Common myeloid progenitor, CD34-positive (primary cell): ENCODE measurements at regions not wholly inside any gene's neighbourhood (a gene's known extent, or its start where the extent isn't known, plus 50 kb on each side); places are given as distances from the start of the nearest gene placed in this dataset.
"Not testable (repeated sequence)": the region's sequence is repeated elsewhere in the genome, so short reads cannot be mapped to it uniquely, and the experiment has no call there.

Source experiments
- CTCF ChIA-PET: fragments of 350-600 bp; sonication (Branson Sonifier 250); formaldehyde crosslinking; loops from one replicate; lab custom pipeline; 2021; ENCODE audit warnings: antibody characterized with exemption; lab: Charles Lee
- POLR2A ChIA-PET: fragments of 350-600 bp; sonication (Branson Sonifier 250); formaldehyde crosslinking; loops from one replicate; lab custom pipeline; 2021; ENCODE audit warnings: antibody characterized with exemption; lab: Charles Lee
- DNase-seq, 3 donors: peaks; one replicate each; pipeline versions ENCODE4 v3.0.0 to v3.0.0-alpha.2; 2013
- H3K27ac ChIP-seq, 2 experiments: 1 replicate in 1 of 2; 2 replicates in 1 of 2; pipeline ENCODE4 v1.7.0; 2013; ENCODE audit warnings: inconsistent platforms in 2 of 2, low read length in 2 of 2, mild to moderate bottlenecking in 2 of 2, low read depth in 1 of 2, moderate library complexity in 1 of 2; ENCODE audit not compliant: severe bottlenecking in 2 of 2, insufficient read depth in 1 of 2, poor library complexity in 1 of 2
- H3K27me3 ChIP-seq, 5 experiments: replicated peaks in 2 of 5; 1 replicate in 3 of 5; 2 replicates in 2 of 5; pipeline versions ENCODE4 v1.6.1 to v1.7.0; 2013; ENCODE audit warnings: low read length in 4 of 5, mild to moderate bottlenecking in 2 of 5, moderate library complexity in 2 of 5, inconsistent platforms in 1 of 5; ENCODE audit not compliant: insufficient read depth in 5 of 5, control insufficient read depth in 4 of 5
- H3K36me3 ChIP-seq, 4 experiments: 1 replicate in 2 of 4; 2 replicates in 2 of 4; pipeline versions ENCODE4 v1.6.1 to v1.7.0; 2013; ENCODE audit warnings: low read length in 3 of 4, control low read depth in 1 of 4, mild to moderate bottlenecking in 1 of 4; ENCODE audit not compliant: control insufficient read depth in 4 of 4, insufficient read depth in 4 of 4
- H3K4me1 ChIP-seq, 4 experiments: 1 replicate in 3 of 4; 2 replicates in 1 of 4; pipeline versions ENCODE4 v1.6.1 to v1.7.1; 2013; ENCODE audit warnings: low read length in 3 of 4, mild to moderate bottlenecking in 3 of 4, control low read depth in 1 of 4, inconsistent platforms in 1 of 4, moderate library complexity in 1 of 4; ENCODE audit not compliant: control insufficient read depth in 4 of 4, insufficient read depth in 4 of 4; ENCODE audit errors: control extremely low read depth in 1 of 4
- H3K4me3 ChIP-seq, 7 experiments: 1 replicate in 4 of 7; 2 replicates in 3 of 7; pipeline versions ENCODE4 v1.5.1 to v1.7.0; 2013; ENCODE audit warnings: mild to moderate bottlenecking in 7 of 7, low read length in 6 of 7, moderate library complexity in 6 of 7, inconsistent platforms in 2 of 7, low read depth in 2 of 7, control low read depth in 1 of 7; ENCODE audit not compliant: insufficient read depth in 4 of 7, control insufficient read depth in 1 of 7; ENCODE audit errors: extremely low read depth in 1 of 7
- H3K9me3 ChIP-seq, 5 experiments: 1 replicate in 4 of 5; 2 replicates in 1 of 5; pipeline versions ENCODE4 v1.6.1 to v1.7.1; 2013; ENCODE audit warnings: low read length in 4 of 5, mild to moderate bottlenecking in 2 of 5, inconsistent platforms in 1 of 5, low read depth in 1 of 5, moderate library complexity in 1 of 5; ENCODE audit not compliant: control insufficient read depth in 4 of 5, insufficient read depth in 2 of 5; ENCODE audit errors: control extremely low read depth in 1 of 5
- WGBS: methylation state at CpG from one replicate; pipeline ENCODE4 v1.1.5; 2013; ENCODE audit not compliant: insufficient coverage; 5-methylcytosine and 5-hydroxymethylcytosine counted together

DNA sequence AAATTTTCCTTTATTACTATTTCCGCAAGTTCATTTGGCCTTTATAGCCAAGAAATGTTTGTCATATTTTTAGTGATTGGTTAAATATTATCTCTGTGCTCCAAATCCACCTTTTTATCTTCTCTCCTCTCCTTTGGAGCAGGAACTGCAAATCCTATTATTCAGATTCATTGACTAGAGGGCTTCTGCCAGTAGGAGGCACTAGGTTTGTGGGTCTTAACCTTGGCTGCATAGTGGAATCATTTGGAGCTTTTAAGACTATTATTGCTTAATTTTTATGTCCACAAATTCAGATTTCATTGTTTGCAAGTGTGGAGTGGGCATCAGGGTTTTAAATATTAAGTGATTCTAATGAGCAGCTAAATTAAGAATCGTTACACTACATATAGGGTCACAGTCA, 75.3 kb upstream of the SYT10 start:
- DNase-seq, result no peak
- no CpG with 5 or more reads among the region's 2 CpGs for WGBS
- ChIA-PET POLR2A (no interaction called here), CTCF (no interaction called here)
- no peaks in the 10 kb centered on the region for H3K9me3 ChIP-seq
- H3K36me3 ChIP-seq, result no peaks in the 10 kb centered on the region
- H3K27ac ChIP-seq, result no peak overlapping the region
- H3K4me3 ChIP-seq, result no peak overlapping the region
- H3K27me3 ChIP-seq, result no peaks in the 10 kb centered on the region
- H3K4me1 ChIP-seq, result no peaks in the 10 kb centered on the region

DNA sequence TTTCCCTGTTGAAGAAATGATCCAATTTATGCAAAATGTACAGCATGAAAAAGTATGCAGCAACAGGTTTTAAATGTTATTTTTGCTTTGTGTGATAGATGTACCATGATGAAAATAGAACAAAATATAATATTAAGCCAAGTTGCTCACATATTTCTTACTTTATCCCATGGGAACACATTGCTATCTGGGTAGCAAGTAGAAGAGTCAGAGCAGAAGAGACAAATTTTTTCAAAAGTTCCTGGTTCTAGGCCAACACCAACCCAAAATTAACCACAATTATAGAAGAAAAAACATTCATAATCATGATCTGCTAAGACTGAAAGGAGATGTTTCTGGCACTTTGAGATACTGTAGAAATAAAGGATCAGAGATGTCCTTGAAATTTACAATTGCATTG, 79.9 kb upstream of the SYT10 start:
- POLR2A ChIA-PET, result no interaction called here
- Histone ChIP-seq H3K27ac (no peak overlapping the region), H3K36me3 (no peaks in the 10 kb centered on the region), H3K4me3 (no peak overlapping the region), H3K4me1 (no peaks in the 10 kb centered on the region), H3K27me3 (no peaks in the 10 kb centered on the region), H3K9me3 (no peaks in the 10 kb centered on the region)
- no peak for DNase-seq
- CTCF ChIA-PET, result no interaction called here

DNA sequence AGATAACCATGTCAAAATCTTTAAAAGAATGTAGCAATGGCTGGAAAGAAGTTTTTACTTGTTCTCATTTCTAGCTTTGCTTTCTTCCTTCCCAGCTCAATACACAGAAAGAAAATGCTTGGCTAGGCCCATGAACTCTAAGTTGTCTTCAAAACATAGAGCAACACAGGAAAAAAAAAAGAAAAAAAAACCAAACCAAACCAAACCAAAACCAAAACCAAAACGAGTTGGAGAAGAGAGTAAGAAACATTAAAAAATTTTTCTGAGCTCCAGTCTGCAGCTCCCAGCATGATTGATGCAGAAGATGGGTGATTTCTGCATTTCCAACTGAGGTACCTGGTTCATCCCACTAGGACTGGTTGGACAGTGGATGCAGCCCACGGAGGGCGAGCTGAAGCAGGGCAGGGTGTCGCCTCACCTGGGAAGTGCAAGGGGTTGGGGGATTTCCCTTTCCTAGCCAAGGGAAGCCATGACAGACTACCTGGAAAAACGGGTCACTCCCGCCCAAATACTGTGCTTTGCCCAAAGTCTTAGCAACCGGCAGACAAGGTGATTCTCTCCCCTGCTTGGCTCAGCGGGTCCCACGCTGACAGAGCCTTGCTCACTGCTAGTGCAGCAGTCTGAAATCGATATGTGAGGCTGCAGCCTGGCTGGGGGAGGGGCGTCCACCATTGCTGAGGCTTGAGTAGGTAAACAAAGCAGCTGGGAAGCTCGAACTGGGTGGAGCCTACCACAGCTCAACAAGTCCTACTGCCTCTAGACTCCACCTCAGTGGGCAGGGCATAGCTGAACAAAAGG, 81.1 kb upstream of the SYT10 start:
- H3K4me3 ChIP-seq, H3K27ac ChIP-seq, H3K9me3 ChIP-seq, POLR2A ChIA-PET, H3K4me1 ChIP-seq, DNase-seq, H3K27me3 ChIP-seq, H3K36me3 ChIP-seq: not testable (repeated sequence)
- 88% methylated on average over 11 of the region's 12 CpGs for WGBS
- CTCF ChIA-PET, result interaction anchor here (0.6 kb wide), 1 partner anchor 157 kb away, joined by 4 read pairs; no protein-coding TSS in a partner anchor

DNA sequence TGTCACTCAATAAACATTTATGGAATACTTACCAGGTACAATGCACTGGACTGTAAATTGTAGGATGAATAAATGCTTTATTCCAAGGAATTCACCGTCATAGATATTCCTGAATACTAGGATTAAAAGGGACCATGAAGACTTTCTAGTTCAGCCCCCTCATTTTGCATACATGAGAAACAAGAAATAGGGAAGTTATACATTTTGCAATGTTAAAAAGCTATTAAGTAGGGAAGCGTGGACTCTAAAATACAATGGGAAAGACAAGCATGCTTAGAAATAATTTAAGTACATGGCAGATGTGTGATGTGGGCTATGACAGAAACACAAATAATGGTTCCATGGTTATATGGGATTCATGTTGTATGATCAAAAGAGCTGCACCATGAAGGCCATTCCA, 89.4 kb upstream of the SYT10 start:
- no peak overlapping the region for H3K4me3 ChIP-seq
- WGBS, result 82% methylated on average over 2 of the region's 2 CpGs
- no peak overlapping the region for H3K27ac ChIP-seq

DNA sequence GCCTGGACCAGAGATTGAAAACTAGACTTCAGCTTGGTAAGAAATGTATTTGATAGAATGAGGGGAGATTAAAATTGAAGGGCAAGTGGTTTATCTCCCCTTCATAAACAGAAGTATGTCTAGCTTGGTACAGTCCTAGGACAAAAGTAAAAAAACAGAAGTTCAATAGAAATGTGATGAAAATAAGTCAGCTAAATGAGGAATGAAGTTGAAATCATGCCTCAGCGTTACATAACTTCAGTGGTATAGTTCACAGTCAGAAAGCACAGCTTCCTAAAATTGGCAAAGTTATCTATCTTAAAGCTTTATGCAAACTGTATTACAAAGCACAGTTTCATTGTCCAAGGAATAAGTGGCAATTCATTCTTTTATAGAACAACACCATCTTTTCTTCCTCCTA, 90.2 kb upstream of the SYT10 start:
- Histone ChIP-seq H3K27me3 (no peaks in the 10 kb centered on the region), H3K9me3 (no peaks in the 10 kb centered on the region), H3K4me3 (no peak overlapping the region), H3K36me3 (no peaks in the 10 kb centered on the region), H3K27ac (no peak overlapping the region), H3K4me1 (no peaks in the 10 kb centered on the region)
- CTCF ChIA-PET, result no interaction called here
- POLR2A ChIA-PET, result no interaction called here
- 0% methylated on average over 1 of the region's 1 CpG for WGBS
- DNase-seq, result no peak

More for the DNA sequence above, 89.4 kb upstream of the SYT10 start:
- ChIA-PET POLR2A (no interaction called here), CTCF (no interaction called here)
- no peaks in the 10 kb centered on the region for H3K4me1 ChIP-seq
- H3K36me3 ChIP-seq, result no peaks in the 10 kb centered on the region
- no peak for DNase-seq
- no peaks in the 10 kb centered on the region for H3K9me3 ChIP-seq
- H3K27me3 ChIP-seq, result no peaks in the 10 kb centered on the region

DNA sequence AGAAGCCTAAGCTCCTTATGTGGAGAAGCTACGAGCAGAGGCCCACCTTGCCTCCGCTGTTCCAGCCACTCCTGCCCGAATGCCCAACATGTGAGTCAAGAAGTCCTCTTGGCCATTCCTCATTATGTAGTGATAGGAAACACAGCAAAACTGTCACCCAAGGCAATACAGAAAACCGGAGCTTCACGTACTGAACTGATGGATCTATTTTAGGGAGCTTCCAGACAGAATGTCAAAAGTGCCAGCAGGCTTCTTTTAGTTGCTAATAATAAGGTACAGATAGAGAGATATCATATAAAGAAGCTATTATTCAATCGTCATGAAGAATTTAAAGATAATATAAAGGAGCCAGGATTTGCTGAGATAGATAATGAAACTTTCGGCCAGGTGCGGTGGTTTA, 91.6 kb upstream of the SYT10 start:
- ChIA-PET POLR2A (no interaction called here), CTCF (no interaction called here)
- H3K4me1 ChIP-seq, result no peaks in the 10 kb centered on the region

DNA sequence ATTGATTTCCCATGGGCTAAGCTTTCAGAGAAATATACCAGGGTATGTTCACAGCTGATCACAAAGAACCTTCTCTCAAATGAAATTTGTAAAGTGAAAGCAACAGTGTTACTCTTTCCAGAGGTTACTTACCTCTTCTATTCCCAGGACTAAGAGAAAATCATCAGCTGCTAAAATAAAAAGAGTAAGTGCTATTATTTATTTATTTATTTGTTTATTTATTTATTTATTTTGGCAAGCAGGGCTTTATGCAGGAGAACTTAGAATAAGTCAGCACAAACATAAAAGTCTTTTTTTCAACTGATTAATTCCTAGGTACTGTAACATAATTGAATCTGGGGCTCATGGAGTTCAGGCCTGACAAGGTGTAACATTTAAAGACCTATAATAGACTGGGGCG, 93.9 kb upstream of the SYT10 start:
- CTCF ChIA-PET, result no interaction called here
- Histone ChIP-seq H3K4me1 (no peaks in the 10 kb centered on the region), H3K27me3 (no peaks in the 10 kb centered on the region), H3K36me3 (no peaks in the 10 kb centered on the region), H3K27ac (no peak overlapping the region), H3K4me3 (no peak overlapping the region), H3K9me3 (no peaks in the 10 kb centered on the region)
- WGBS, result 100% methylated on average over 1 of the region's 1 CpG
- no peak for DNase-seq
- POLR2A ChIA-PET, result no interaction called here

More for the DNA sequence above, 91.6 kb upstream of the SYT10 start:
- H3K36me3 ChIP-seq, result no peaks in the 10 kb centered on the region
- WGBS, result 94% methylated on average over 4 of the region's 8 CpGs
- no peaks in the 10 kb centered on the region for H3K9me3 ChIP-seq
- H3K27me3 ChIP-seq, result no peaks in the 10 kb centered on the region
- DNase-seq, result no peak
- H3K4me3 ChIP-seq, result no peak overlapping the region
- no peak overlapping the region for H3K27ac ChIP-seq
